ENCODE measurements at regions not wholly inside any gene's neighbourhood (a gene's known extent, or its start where the extent isn't known, plus 50 kb on each side); places are given as distances from the start of the nearest gene placed in this dataset.

DNA sequence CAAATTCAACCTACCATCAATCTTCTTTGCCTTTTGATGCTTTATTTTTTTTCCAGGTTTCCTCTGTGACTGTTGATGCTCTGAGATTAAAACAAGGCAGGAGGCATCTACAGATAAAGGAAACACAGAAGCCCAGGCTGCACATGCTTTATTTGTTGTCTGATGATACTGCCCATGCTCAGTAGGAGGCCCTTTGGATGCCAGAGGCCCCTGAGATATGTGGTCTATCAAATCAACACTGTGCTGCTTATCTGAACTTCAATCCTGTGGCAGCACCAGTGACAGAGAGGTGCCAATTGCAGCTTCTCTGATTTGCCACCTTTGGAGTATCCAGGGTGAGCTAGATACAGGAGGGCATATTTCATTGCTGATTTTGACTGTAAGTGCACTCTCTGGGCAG is 571.3 kb upstream of the TBX3 start (continued):
- TF ChIP-seq CXXC5 (CRISPR knock-in tag; IDR thresholded peaks at IDR 0.05) = no peak
- TF ChIP-seq, protein P1, sequence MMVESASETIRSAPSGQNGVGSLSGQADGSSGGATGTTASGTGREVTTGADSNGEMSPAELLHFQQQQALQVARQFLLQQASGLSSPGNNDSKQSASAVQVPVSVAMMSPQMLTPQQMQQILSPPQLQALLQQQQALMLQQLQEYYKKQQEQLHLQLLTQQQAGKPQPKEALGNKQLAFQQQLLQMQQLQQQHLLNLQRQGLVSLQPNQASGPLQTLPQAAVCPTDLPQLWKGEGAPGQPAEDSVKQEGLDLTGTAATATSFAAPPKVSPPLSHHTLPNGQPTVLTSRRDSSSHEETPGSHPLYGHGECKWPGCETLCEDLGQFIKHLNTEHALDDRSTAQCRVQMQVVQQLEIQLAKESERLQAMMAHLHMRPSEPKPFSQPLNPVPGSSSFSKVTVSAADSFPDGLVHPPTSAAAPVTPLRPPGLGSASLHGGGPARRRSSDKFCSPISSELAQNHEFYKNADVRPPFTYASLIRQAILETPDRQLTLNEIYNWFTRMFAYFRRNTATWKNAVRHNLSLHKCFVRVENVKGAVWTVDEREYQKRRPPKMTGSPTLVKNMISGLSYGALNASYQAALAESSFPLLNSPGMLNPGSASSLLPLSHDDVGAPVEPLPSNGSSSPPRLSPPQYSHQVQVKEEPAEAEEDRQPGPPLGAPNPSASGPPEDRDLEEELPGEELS (CRISPR knock-in tag; IDR thresholded peaks at IDR 0.05; ENCODE audit: borderline replicate concordance) = no peak
- TF ChIP-seq ZFP36 (IDR thresholded peaks at IDR 0.05; ENCODE audit: low read depth, low read length, partially characterized antibody) = no peak
- TF ChIP-seq ZNF224 (CRISPR knock-in tag; IDR thresholded peaks at IDR 0.05) = no peak

DNA sequence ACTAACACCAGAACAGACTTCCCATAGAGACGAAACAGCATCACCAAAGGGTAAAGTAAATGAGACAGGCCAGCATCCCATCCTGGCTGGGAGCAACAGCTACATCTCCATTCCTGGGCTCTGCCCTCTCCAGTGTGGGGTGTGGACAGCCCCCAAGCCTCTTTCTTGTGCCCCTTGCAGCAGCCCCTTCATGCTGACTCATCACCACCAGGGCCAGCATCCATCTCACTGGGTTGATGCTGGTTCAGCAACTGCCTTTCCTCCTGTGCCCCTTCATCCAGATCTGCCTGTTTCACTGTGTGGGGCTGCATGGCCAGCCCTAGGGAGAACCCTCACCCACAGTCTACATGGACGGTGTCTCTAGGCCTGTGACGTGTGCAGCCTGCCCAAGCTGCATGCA is 569.1 kb upstream of the TBX3 start:
- no peaks in the 10 kb centered on the region for H3K27me3 ChIP-seq (ENCODE audit: control insufficient read depth in 2 of 2, insufficient read depth in 2 of 2, low read length in 2 of 2)
- H3K9ac ChIP-seq (ENCODE audit: insufficient read depth in 1 of 2, low read depth in 2 of 2, low read length in 2 of 2) = no peak overlapping the region
- BruUV-seq (replicated peaks) = no TSS peak
- 0% methylated on average over 3 of the region's 3 CpGs for WGBS (ENCODE audit: insufficient coverage, low coverage, missing lambda C conversion rate)
- H3K4me1 ChIP-seq (replicated peaks in 1 of 2; ENCODE audit: control insufficient read depth in 2 of 2, insufficient read depth in 2 of 2, low read length in 2 of 2) = no peaks in the 10 kb centered on the region
- no peak overlapping the region for H3K27ac ChIP-seq (ENCODE audit: extremely low read depth, low read depth, low read length)
- in situ Hi-C loops (cut with MboI) = no loop called here
- H3K36me3 ChIP-seq (ENCODE audit: control insufficient read depth, insufficient read depth, low read length) = no peaks in the 10 kb centered on the region
- no peaks in the 10 kb centered on the region for H3K9me3 ChIP-seq (replicated peaks; ENCODE audit: control insufficient read depth, insufficient read depth, low read depth, low read length)
- no peak overlapping the region for H3K4me2 ChIP-seq (ENCODE audit: insufficient read depth, low read length)
- no peaks in the 10 kb centered on the region for H3K9me1 ChIP-seq (ENCODE audit: control insufficient read depth, insufficient read depth, low read length)
- POLR2A ChIA-PET = no interaction called here
- intact Hi-C loops (cut with micrococcal nuclease) = no loop called here
- H4K20me1 ChIP-seq (replicated peaks; ENCODE audit: control insufficient read depth, insufficient read depth, low read length) = no peaks in the 10 kb centered on the region
- no peak overlapping the region for H3K4me3 ChIP-seq
- H2AFZ ChIP-seq (ENCODE audit: low read depth, low read length) = no peak overlapping the region
- CTCF ChIA-PET (ENCODE audit: low intra/inter-chr PET ratio) = no interaction called here
- no peak for DNase-seq (ENCODE audit: extremely low read depth in 1 of 4, low spot score in 3 of 4)
- ATAC-seq = no peak
- no peaks in the 10 kb centered on the region for H3K79me2 ChIP-seq (ENCODE audit: control insufficient read depth, insufficient read depth, low read length)
- FAIRE-seq = no peak
- TF ChIP-seq, protein P2, sequence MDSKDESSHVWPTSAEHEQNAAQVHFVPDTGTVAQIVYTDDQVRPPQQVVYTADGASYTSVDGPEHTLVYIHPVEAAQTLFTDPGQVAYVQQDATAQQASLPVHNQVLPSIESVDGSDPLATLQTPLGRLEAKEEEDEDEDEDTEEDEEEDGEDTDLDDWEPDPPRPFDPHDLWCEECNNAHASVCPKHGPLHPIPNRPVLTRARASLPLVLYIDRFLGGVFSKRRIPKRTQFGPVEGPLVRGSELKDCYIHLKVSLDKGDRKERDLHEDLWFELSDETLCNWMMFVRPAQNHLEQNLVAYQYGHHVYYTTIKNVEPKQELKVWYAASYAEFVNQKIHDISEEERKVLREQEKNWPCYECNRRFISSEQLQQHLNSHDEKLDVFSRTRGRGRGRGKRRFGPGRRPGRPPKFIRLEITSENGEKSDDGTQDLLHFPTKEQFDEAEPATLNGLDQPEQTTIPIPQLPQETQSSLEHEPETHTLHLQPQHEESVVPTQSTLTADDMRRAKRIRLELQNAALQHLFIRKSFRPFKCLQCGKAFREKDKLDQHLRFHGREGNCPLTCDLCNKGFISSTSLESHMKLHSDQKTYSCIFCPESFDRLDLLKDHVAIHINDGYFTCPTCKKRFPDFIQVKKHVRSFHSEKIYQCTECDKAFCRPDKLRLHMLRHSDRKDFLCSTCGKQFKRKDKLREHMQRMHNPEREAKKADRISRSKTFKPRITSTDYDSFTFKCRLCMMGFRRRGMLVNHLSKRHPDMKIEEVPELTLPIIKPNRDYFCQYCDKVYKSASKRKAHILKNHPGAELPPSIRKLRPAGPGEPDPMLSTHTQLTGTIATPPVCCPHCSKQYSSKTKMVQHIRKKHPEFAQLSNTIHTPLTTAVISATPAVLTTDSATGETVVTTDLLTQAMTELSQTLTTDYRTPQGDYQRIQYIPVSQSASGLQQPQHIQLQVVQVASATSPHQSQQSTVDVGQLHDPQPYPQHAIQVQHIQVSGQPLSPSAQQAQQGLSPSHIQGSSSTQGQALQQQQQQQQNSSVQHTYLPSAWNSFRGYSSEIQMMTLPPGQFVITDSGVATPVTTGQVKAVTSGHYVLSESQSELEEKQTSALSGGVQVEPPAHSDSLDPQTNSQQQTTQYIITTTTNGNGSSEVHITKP (IDR thresholded peaks at IDR 0.05; ENCODE audit: partially characterized antibody) = no peak
- TF ChIP-seq, protein P3, sequence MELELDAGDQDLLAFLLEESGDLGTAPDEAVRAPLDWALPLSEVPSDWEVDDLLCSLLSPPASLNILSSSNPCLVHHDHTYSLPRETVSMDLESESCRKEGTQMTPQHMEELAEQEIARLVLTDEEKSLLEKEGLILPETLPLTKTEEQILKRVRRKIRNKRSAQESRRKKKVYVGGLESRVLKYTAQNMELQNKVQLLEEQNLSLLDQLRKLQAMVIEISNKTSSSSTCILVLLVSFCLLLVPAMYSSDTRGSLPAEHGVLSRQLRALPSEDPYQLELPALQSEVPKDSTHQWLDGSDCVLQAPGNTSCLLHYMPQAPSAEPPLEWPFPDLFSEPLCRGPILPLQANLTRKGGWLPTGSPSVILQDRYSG (tag; conservative IDR thresholded peaks at IDR 0.05; ENCODE audit: low read depth) = no peak
- TF ChIP-seq TCFL5 (CRISPR knock-in tag; conservative IDR thresholded peaks at IDR 0.05) (no peak), PHB (CRISPR knock-in tag; IDR thresholded peaks at IDR 0.05) (no peak), PCBP1 (IDR thresholded peaks at IDR 0.05; ENCODE audit: low read depth, low read length, poor library complexity, severe bottlenecking) (no peak), PML (IDR thresholded peaks at IDR 0.05; ENCODE audit: low read length) (no peak), BRF1 (IDR thresholded peaks at IDR 0.05; ENCODE audit: borderline replicate concordance, extremely low read depth, insufficient read length) (no peak)

Measured in K562 (cell line).